ENCODE measurements at regions not wholly inside any gene's neighbourhood (a gene's known extent, or its start where the extent isn't known, plus 50 kb on each side); places are given as distances from the start of the nearest gene placed in this dataset.

DNA sequence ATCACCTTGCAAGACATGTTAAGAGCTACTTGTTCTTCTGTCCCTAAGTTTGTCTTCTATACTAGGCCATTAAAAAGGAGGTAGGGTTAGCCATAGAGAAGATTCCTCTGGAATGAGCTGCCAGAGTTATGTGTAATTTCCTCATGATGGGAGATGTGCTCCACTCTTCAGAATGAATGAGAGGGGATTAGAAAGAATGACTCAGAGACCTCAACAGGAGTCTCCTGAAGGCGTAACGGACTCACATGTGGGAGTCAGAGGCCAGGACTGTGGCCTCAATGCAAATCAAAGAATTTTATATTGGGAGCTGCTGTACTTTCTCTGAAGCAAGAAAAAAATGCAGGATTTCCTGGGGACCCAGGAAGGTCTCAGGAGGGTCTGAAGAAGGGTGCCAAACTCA lies 87.8 kb upstream of the ATXN7L3B start:
- no peak for DNase-seq
- H3K4me1 ChIP-seq (replicated peaks; ENCODE audit: insufficient read depth): no peaks in the 10 kb centered on the region
- H4K20me1 ChIP-seq (ENCODE audit: insufficient read depth): no peaks in the 10 kb centered on the region
- TF ChIP-seq EZH2 (IDR thresholded peaks at IDR 0.05; ENCODE audit: low read depth) (no peak), CTCF (conservative IDR thresholded peaks at IDR 0.05) (no peak)
- ChIA-PET CTCF (no interaction called here), POLR2A (ENCODE audit: unreplicated experiment) (no interaction called here)
- no peaks in the 10 kb centered on the region for H3K9me2 ChIP-seq (ENCODE audit: insufficient read depth)
- BruUV-seq (replicated peaks): no TSS peak
- H3K79me2 ChIP-seq (ENCODE audit: low read depth): no peaks in the 10 kb centered on the region
- H3K4me3 ChIP-seq: no peak overlapping the region
- H3K9me3 ChIP-seq (ENCODE audit: insufficient read depth, low read depth): no peaks in the 10 kb centered on the region
- no peaks in the 10 kb centered on the region for H3F3A ChIP-seq (ENCODE audit: insufficient read depth, low read depth)
- H3K27me3 ChIP-seq (ENCODE audit: insufficient read depth, low read depth): no peaks in the 10 kb centered on the region
- no peaks in the 10 kb centered on the region for H3K36me3 ChIP-seq (ENCODE audit: low read depth)
- no peak overlapping the region for H3K27ac ChIP-seq
- no peak overlapping the region for H2AFZ ChIP-seq
- no peak overlapping the region for H3K4me2 ChIP-seq
- intact Hi-C loops (cut with micrococcal nuclease; ENCODE audit: unreplicated experiment): no loop called here

GRCh38 chr12:74454109-74454508 lies 83.5 kb upstream of the ATXN7L3B start:
- Histone ChIP-seq H3K9me2 (ENCODE audit: insufficient read depth) (no peaks in the 10 kb centered on the region), H3K4me1 (replicated peaks; ENCODE audit: insufficient read depth) (no peaks in the 10 kb centered on the region), H3K27me3 (ENCODE audit: insufficient read depth, low read depth) (no peaks in the 10 kb centered on the region), H3K27ac (no peak overlapping the region), H3K4me2 (no peak overlapping the region), H2AFZ (no peak overlapping the region), H3F3A (ENCODE audit: insufficient read depth, low read depth) (no peaks in the 10 kb centered on the region), H4K20me1 (ENCODE audit: insufficient read depth) (no peaks in the 10 kb centered on the region), H3K36me3 (ENCODE audit: low read depth) (no peaks in the 10 kb centered on the region), H3K79me2 (ENCODE audit: low read depth) (no peaks in the 10 kb centered on the region), H3K4me3 (no peak overlapping the region), H3K9me3 (ENCODE audit: insufficient read depth, low read depth) (no peaks in the 10 kb centered on the region)
- no TSS peak for BruUV-seq (replicated peaks)
- DNase-seq: no peak
- intact Hi-C loops (cut with micrococcal nuclease; ENCODE audit: unreplicated experiment): no loop called here
- CTCF ChIA-PET: no interaction called here
- no peak for TF ChIP-seq EZH2 (IDR thresholded peaks at IDR 0.05; ENCODE audit: low read depth)
- no peak for TF ChIP-seq CTCF (conservative IDR thresholded peaks at IDR 0.05)
- POLR2A ChIA-PET (ENCODE audit: unreplicated experiment): no interaction called here

DNA sequence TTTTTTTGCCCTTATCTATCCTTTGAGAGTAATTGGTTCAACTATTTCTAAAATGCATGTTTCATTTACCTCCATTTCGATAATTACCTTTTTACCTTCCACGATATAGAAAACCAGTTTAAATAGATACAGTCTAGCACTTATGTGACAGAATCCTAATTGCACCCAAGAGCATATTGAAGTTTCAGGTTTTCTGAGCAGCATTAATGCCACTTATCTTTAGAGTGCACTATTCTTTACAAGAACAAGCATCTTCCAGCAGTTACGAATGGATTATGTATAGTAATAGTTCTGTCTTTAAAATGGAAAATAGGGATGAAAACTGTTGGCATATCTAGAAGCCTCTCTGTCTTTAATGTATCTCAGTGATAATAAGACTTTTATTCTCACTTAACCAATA lies 82.2 kb upstream of the ATXN7L3B start:
- TF ChIP-seq EZH2 (IDR thresholded peaks at IDR 0.05; ENCODE audit: low read depth): no peak
- no peaks in the 10 kb centered on the region for H3K27me3 ChIP-seq (ENCODE audit: insufficient read depth, low read depth)
- no peaks in the 10 kb centered on the region for H3K4me1 ChIP-seq (replicated peaks; ENCODE audit: insufficient read depth)
- H3K9me2 ChIP-seq (ENCODE audit: insufficient read depth): no peaks in the 10 kb centered on the region
- intact Hi-C loops (cut with micrococcal nuclease; ENCODE audit: unreplicated experiment): no loop called here
- no peaks in the 10 kb centered on the region for H3F3A ChIP-seq (ENCODE audit: insufficient read depth, low read depth)
- H3K36me3 ChIP-seq (ENCODE audit: low read depth): no peaks in the 10 kb centered on the region
- no peak overlapping the region for H2AFZ ChIP-seq
- no TSS peak for BruUV-seq (replicated peaks)
- no peak overlapping the region for H3K4me2 ChIP-seq
- H3K4me3 ChIP-seq: no peak overlapping the region
- no peaks in the 10 kb centered on the region for H3K79me2 ChIP-seq (ENCODE audit: low read depth)
- no peaks in the 10 kb centered on the region for H3K9me3 ChIP-seq (ENCODE audit: insufficient read depth, low read depth)
- no peak overlapping the region for H3K27ac ChIP-seq
- no peaks in the 10 kb centered on the region for H4K20me1 ChIP-seq (ENCODE audit: insufficient read depth)
- ChIA-PET CTCF (no interaction called here), POLR2A (ENCODE audit: unreplicated experiment) (no interaction called here)
- DNase-seq: no peak

- POLR2A ChIA-PET (ENCODE audit: unreplicated experiment): no interaction called here
- no peaks in the 10 kb centered on the region for H4K20me1 ChIP-seq (ENCODE audit: insufficient read depth)
Measured at GRCh38 chr12:74456431-74456830, 81.2 kb upstream of the ATXN7L3B start.

More at GRCh38 chr12:74456431-74456830, 81.2 kb upstream of the ATXN7L3B start:
- H3K27me3 ChIP-seq (ENCODE audit: insufficient read depth, low read depth): no peaks in the 10 kb centered on the region
- DNase-seq: no peak
- no peaks in the 10 kb centered on the region for H3F3A ChIP-seq (ENCODE audit: insufficient read depth, low read depth)
- no peak overlapping the region for H3K4me3 ChIP-seq
- no peaks in the 10 kb centered on the region for H3K79me2 ChIP-seq (ENCODE audit: low read depth)
- H3K9me3 ChIP-seq (ENCODE audit: insufficient read depth, low read depth): no peaks in the 10 kb centered on the region
- H3K36me3 ChIP-seq (ENCODE audit: low read depth): no peaks in the 10 kb centered on the region
- H3K4me2 ChIP-seq: no peak overlapping the region
- TF ChIP-seq CTCF (conservative IDR thresholded peaks at IDR 0.05) (no peak), EZH2 (IDR thresholded peaks at IDR 0.05; ENCODE audit: low read depth) (no peak)
- H3K27ac ChIP-seq: no peak overlapping the region
- intact Hi-C loops (cut with micrococcal nuclease; ENCODE audit: unreplicated experiment): no loop called here
- CTCF ChIA-PET: no interaction called here
- no TSS peak for BruUV-seq (replicated peaks)
- H3K9me2 ChIP-seq (ENCODE audit: insufficient read depth): no peaks in the 10 kb centered on the region
- H2AFZ ChIP-seq: no peak overlapping the region
- H3K4me1 ChIP-seq (replicated peaks; ENCODE audit: insufficient read depth): no peaks in the 10 kb centered on the region
